ENCODE measurements at regions not wholly inside any gene's neighbourhood (a gene's known extent, or its start where the extent isn't known, plus 50 kb on each side); places are given as distances from the start of the nearest gene placed in this dataset.

GRCh38 chr4:104394406-104395167 lies 100.1 kb downstream of the CXXC4 start:
- 5 to 9% (median 7%) methylated on average over 12 of the region's 12 CpGs for WGBS, 3 donors
- intact Hi-C loops (cut with DNase I): no loop called here

GRCh38 chr4:104393655-104394324 lies 100.9 kb downstream of the CXXC4 start:
- Histone ChIP-seq H3K36me3 (no peaks in the 10 kb centered on the region), H3K4me3 (no peak overlapping the region), H3K9me3 (no peaks in the 10 kb centered on the region), H3K27me3 (no peaks in the 10 kb centered on the region), H3K27ac (no peak overlapping the region), H3K4me1 (ENCODE audit: insufficient read depth) (no peaks in the 10 kb centered on the region)
- WGBS, 3 donors: 50 to 61% (median 54%) methylated on average over 3 of the region's 3 CpGs
- no peak for TF ChIP-seq CTCF (IDR thresholded peaks at IDR 0.05)
- TF ChIP-seq EP300 (IDR thresholded peaks at IDR 0.05): no peak
- intact Hi-C loops (cut with DNase I): no loop called here
- DNase-seq: no peak

More at GRCh38 chr4:104394406-104395167, 100.1 kb downstream of the CXXC4 start:
- Histone ChIP-seq H3K4me1 (ENCODE audit: insufficient read depth) (no peaks in the 10 kb centered on the region), H3K27ac (no peak overlapping the region), H3K4me3 (no peak overlapping the region), H3K9me3 (no peaks in the 10 kb centered on the region), H3K36me3 (no peaks in the 10 kb centered on the region), H3K27me3 (no peaks in the 10 kb centered on the region)
- no peak for DNase-seq
- TF ChIP-seq POLR2A (IDR thresholded peaks at IDR 0.05) (no peak), EP300 (IDR thresholded peaks at IDR 0.05) (no peak), CTCF (IDR thresholded peaks at IDR 0.05) (no peak)

- no peak overlapping the region for H3K27ac ChIP-seq
- intact Hi-C loops (cut with DNase I): no loop called here
- WGBS, 3 donors: 64 to 86% (median 84%) methylated on average over 1 of the region's 1 CpG
- H3K36me3 ChIP-seq: no peaks in the 10 kb centered on the region
- H3K27me3 ChIP-seq: no peaks in the 10 kb centered on the region
- DNase-seq: no peak
- H3K4me1 ChIP-seq (ENCODE audit: insufficient read depth): no peaks in the 10 kb centered on the region
- TF ChIP-seq CTCF (IDR thresholded peaks at IDR 0.05) (no peak), POLR2A (IDR thresholded peaks at IDR 0.05) (no peak), EP300 (IDR thresholded peaks at IDR 0.05) (no peak)
- no peak overlapping the region for H3K4me3 ChIP-seq
- no peaks in the 10 kb centered on the region for H3K9me3 ChIP-seq
These were observed 109.0 kb downstream of the CXXC4 start for GRCh38 chr4:104385713-104386112.

- H3K36me3 ChIP-seq: no peaks in the 10 kb centered on the region
- H3K4me1 ChIP-seq (ENCODE audit: insufficient read depth): no peaks in the 10 kb centered on the region
- no peaks in the 10 kb centered on the region for H3K27me3 ChIP-seq
- DNase-seq: no peak
- no peak for TF ChIP-seq EP300 (IDR thresholded peaks at IDR 0.05)
- no peak for TF ChIP-seq POLR2A (IDR thresholded peaks at IDR 0.05)
- TF ChIP-seq CTCF (IDR thresholded peaks at IDR 0.05): no peak
- intact Hi-C loops (cut with DNase I): no loop called here
- 96% methylated on average over 5 of the region's 5 CpGs for WGBS, 3 donors
- no peak overlapping the region for H3K4me3 ChIP-seq
- no peaks in the 10 kb centered on the region for H3K9me3 ChIP-seq
- no peak overlapping the region for H3K27ac ChIP-seq
These were observed 111.7 kb downstream of the CXXC4 start for GRCh38 chr4:104382961-104383360.

Data from ovary (tissue), 7 donors.